ENCODE measurements at regions not wholly inside any gene's neighbourhood (a gene's known extent, or its start where the extent isn't known, plus 50 kb on each side); places are given as distances from the start of the nearest gene placed in this dataset.

- H3K4me1 Mint-ChIP-seq = no peaks in the 10 kb centered on the region
- no peak for ATAC-seq (replicated peaks in 1 of 4)
- Histone ChIP-seq H3K4me3 (ENCODE audit: control insufficient read depth in 1 of 2, extremely low read depth in 1 of 2, low read length in 1 of 2) (no peak overlapping the region), H3K27ac (ENCODE audit: low read length) (no peak overlapping the region), H3K36me3 (ENCODE audit: control insufficient read depth in 2 of 2, extremely low read depth in 1 of 2, insufficient read depth in 1 of 2, low read length in 1 of 2) (no peaks in the 10 kb centered on the region), H3K9me3 (no peaks in the 10 kb centered on the region), H3K27me3 (replicated peaks in 1 of 2; ENCODE audit: control insufficient read depth in 2 of 2, extremely low read depth in 1 of 2, insufficient read depth in 2 of 2, low read length in 1 of 2) (peaks cover 0 to 28% of the 10 kb centered on the region in 2 experiments), H3K4me1 (ENCODE audit: control insufficient read depth in 1 of 2, extremely low read depth in 1 of 2, insufficient read depth in 2 of 2, low read length in 2 of 2) (no peaks in the 10 kb centered on the region)
- H3K36me3 Mint-ChIP-seq = peaks cover 3% of the 10 kb centered on the region
- 59% methylated on average over 4 of the region's 13 CpGs for WGBS (ENCODE audit: insufficient coverage)
- H3K27me3 Mint-ChIP-seq = peaks cover 16 to 17% of the 10 kb centered on the region in 2 donors
- peak overlapping the region in 1 of 2 donors; percentile 16 for H3K27ac Mint-ChIP-seq
- CTCF ChIA-PET = no interaction called here
- no peaks in the 10 kb centered on the region for H3K9me3 Mint-ChIP-seq
- H3K4me3 Mint-ChIP-seq = no peak overlapping the region
- no peak for DNase-seq
- POLR2A ChIA-PET = no interaction called here
Observed at GRCh38 chr1:5690898-5691297, 301.3 kb downstream of the NPHP4 start.

GRCh38 chr1:5690291-5690690 is 301.9 kb downstream of the NPHP4 start:
- H3K36me3 Mint-ChIP-seq = peaks cover 3% of the 10 kb centered on the region

GRCh38 chr1:5688081-5689077 is 303.8 kb downstream of the NPHP4 start:
- no peak overlapping the region for H3K4me3 ChIP-seq (ENCODE audit: control insufficient read depth in 1 of 2, extremely low read depth in 1 of 2, low read length in 1 of 2)
- WGBS (ENCODE audit: insufficient coverage) = 85% methylated on average over 18 of the region's 28 CpGs
- Mint-ChIP-seq H3K4me3 (no peak overlapping the region), H3K4me1 (peaks cover 0 to 4% (median 4%) of the 10 kb centered on the region in 3 donors), H3K27ac (no peak overlapping the region), H3K27me3 (peaks cover 11 to 29% of the 10 kb centered on the region in 2 donors), H3K36me3 (peaks cover 3% of the 10 kb centered on the region), H3K9me3 (no peaks in the 10 kb centered on the region)
- H3K27me3 ChIP-seq (replicated peaks in 1 of 2; ENCODE audit: control insufficient read depth in 2 of 2, extremely low read depth in 1 of 2, insufficient read depth in 2 of 2, low read length in 1 of 2) = peaks cover 0 to 35% of the 10 kb centered on the region in 2 experiments
- ChIA-PET CTCF (no interaction called here), POLR2A (no interaction called here)
- H3K9me3 ChIP-seq = no peaks in the 10 kb centered on the region
- H3K4me1 ChIP-seq (ENCODE audit: control insufficient read depth in 1 of 2, extremely low read depth in 1 of 2, insufficient read depth in 2 of 2, low read length in 2 of 2) = peaks cover 0 to 3% of the 10 kb centered on the region in 2 experiments
- H3K36me3 ChIP-seq (ENCODE audit: control insufficient read depth in 2 of 2, extremely low read depth in 1 of 2, insufficient read depth in 1 of 2, low read length in 1 of 2) = no peaks in the 10 kb centered on the region
- DNase-seq (no peak), ATAC-seq (replicated peaks in 1 of 4) (peak in 2 of 4 experiments; percentile 35 to 48)
- no peak overlapping the region for H3K27ac ChIP-seq (ENCODE audit: low read length)

More at GRCh38 chr1:5690291-5690690, 301.9 kb downstream of the NPHP4 start:
- Histone ChIP-seq H3K27ac (ENCODE audit: low read length) (no peak overlapping the region), H3K27me3 (replicated peaks in 1 of 2; ENCODE audit: control insufficient read depth in 2 of 2, extremely low read depth in 1 of 2, insufficient read depth in 2 of 2, low read length in 1 of 2) (peaks cover 0 to 28% of the 10 kb centered on the region in 2 experiments), H3K4me3 (ENCODE audit: control insufficient read depth in 1 of 2, extremely low read depth in 1 of 2, low read length in 1 of 2) (no peak overlapping the region), H3K4me1 (ENCODE audit: control insufficient read depth in 1 of 2, extremely low read depth in 1 of 2, insufficient read depth in 2 of 2, low read length in 2 of 2) (no peaks in the 10 kb centered on the region), H3K36me3 (ENCODE audit: control insufficient read depth in 2 of 2, extremely low read depth in 1 of 2, insufficient read depth in 1 of 2, low read length in 1 of 2) (no peaks in the 10 kb centered on the region), H3K9me3 (no peaks in the 10 kb centered on the region)
- CTCF ChIA-PET = no interaction called here
- Mint-ChIP-seq H3K9me3 (no peaks in the 10 kb centered on the region), H3K4me1 (no peaks in the 10 kb centered on the region), H3K27me3 (peaks cover 13 to 18% of the 10 kb centered on the region in 2 donors), H3K27ac (no peak overlapping the region), H3K4me3 (no peak overlapping the region)
- DNase-seq (no peak), ATAC-seq (replicated peaks in 1 of 4) (no peak)
- POLR2A ChIA-PET = no interaction called here
- 63% methylated on average over 1 of the region's 3 CpGs for WGBS (ENCODE audit: insufficient coverage)

- Histone ChIP-seq H3K4me1 (ENCODE audit: control insufficient read depth in 1 of 2, extremely low read depth in 1 of 2, insufficient read depth in 2 of 2, low read length in 2 of 2) (peaks cover 0 to 4% of the 10 kb centered on the region in 2 experiments), H3K27me3 (replicated peaks in 1 of 2; ENCODE audit: control insufficient read depth in 2 of 2, extremely low read depth in 1 of 2, insufficient read depth in 2 of 2, low read length in 1 of 2) (peaks cover 0 to 27% of the 10 kb centered on the region in 2 experiments), H3K4me3 (ENCODE audit: control insufficient read depth in 1 of 2, extremely low read depth in 1 of 2, low read length in 1 of 2) (no peak overlapping the region), H3K9me3 (no peaks in the 10 kb centered on the region), H3K27ac (ENCODE audit: low read length) (no peak overlapping the region), H3K36me3 (ENCODE audit: control insufficient read depth in 2 of 2, extremely low read depth in 1 of 2, insufficient read depth in 1 of 2, low read length in 1 of 2) (no peaks in the 10 kb centered on the region)
- DNase-seq = no peak
- no peaks in the 10 kb centered on the region for H3K9me3 Mint-ChIP-seq
- H3K4me1 Mint-ChIP-seq = peaks cover 0 to 4% (median 4%) of the 10 kb centered on the region in 3 donors
- H3K27me3 Mint-ChIP-seq = peaks cover 11 to 29% of the 10 kb centered on the region in 2 donors
- H3K36me3 Mint-ChIP-seq = peaks cover 3% of the 10 kb centered on the region
- ChIA-PET CTCF (no interaction called here), POLR2A (no interaction called here)
- H3K4me3 Mint-ChIP-seq = no peak overlapping the region
- WGBS (ENCODE audit: insufficient coverage) = 79% methylated on average over 3 of the region's 12 CpGs
- H3K27ac Mint-ChIP-seq = no peak overlapping the region
- no peak for ATAC-seq (replicated peaks in 1 of 4)
Observed at GRCh38 chr1:5686925-5687706, 305.1 kb downstream of the NPHP4 start.

GRCh38 chr1:5686195-5686594 is 306.0 kb downstream of the NPHP4 start:
- Mint-ChIP-seq H3K4me3 (no peak overlapping the region), H3K27me3 (peaks cover 11 to 28% of the 10 kb centered on the region in 2 donors), H3K9me3 (no peaks in the 10 kb centered on the region), H3K27ac (no peak overlapping the region), H3K4me1 (peaks cover 0 to 4% (median 4%) of the 10 kb centered on the region in 3 donors), H3K36me3 (peaks cover 3% of the 10 kb centered on the region)
- Histone ChIP-seq H3K36me3 (ENCODE audit: control insufficient read depth in 2 of 2, extremely low read depth in 1 of 2, insufficient read depth in 1 of 2, low read length in 1 of 2) (no peaks in the 10 kb centered on the region), H3K27me3 (replicated peaks in 1 of 2; ENCODE audit: control insufficient read depth in 2 of 2, extremely low read depth in 1 of 2, insufficient read depth in 2 of 2, low read length in 1 of 2) (peaks cover 0 to 22% of the 10 kb centered on the region in 2 experiments), H3K4me3 (ENCODE audit: control insufficient read depth in 1 of 2, extremely low read depth in 1 of 2, low read length in 1 of 2) (no peak overlapping the region), H3K4me1 (ENCODE audit: control insufficient read depth in 1 of 2, extremely low read depth in 1 of 2, insufficient read depth in 2 of 2, low read length in 2 of 2) (peaks cover 0 to 4% of the 10 kb centered on the region in 2 experiments), H3K27ac (ENCODE audit: low read length) (no peak overlapping the region), H3K9me3 (no peaks in the 10 kb centered on the region)
- WGBS (ENCODE audit: insufficient coverage) = no CpG with 5 or more reads among the region's 1 CpG
- ATAC-seq (replicated peaks in 1 of 4) (no peak), DNase-seq (no peak)
- ChIA-PET POLR2A (no interaction called here), CTCF (no interaction called here)

- Mint-ChIP-seq H3K27me3 (peaks cover 11 to 28% of the 10 kb centered on the region in 2 donors), H3K36me3 (peaks cover 3% of the 10 kb centered on the region), H3K27ac (no peak overlapping the region), H3K4me3 (no peak overlapping the region), H3K4me1 (peaks cover 0 to 4% (median 4%) of the 10 kb centered on the region in 3 donors), H3K9me3 (no peaks in the 10 kb centered on the region)
- ChIA-PET CTCF (no interaction called here), POLR2A (no interaction called here)
- peaks cover 0 to 4% of the 10 kb centered on the region in 2 experiments for H3K4me1 ChIP-seq (ENCODE audit: control insufficient read depth in 1 of 2, extremely low read depth in 1 of 2, insufficient read depth in 2 of 2, low read length in 2 of 2)
- 87% methylated on average over 7 of the region's 10 CpGs for WGBS (ENCODE audit: insufficient coverage)
- H3K27me3 ChIP-seq (replicated peaks in 1 of 2; ENCODE audit: control insufficient read depth in 2 of 2, extremely low read depth in 1 of 2, insufficient read depth in 2 of 2, low read length in 1 of 2) = peaks cover 0 to 17% of the 10 kb centered on the region in 2 experiments
- no peak overlapping the region for H3K4me3 ChIP-seq (ENCODE audit: control insufficient read depth in 1 of 2, extremely low read depth in 1 of 2, low read length in 1 of 2)
- no peak overlapping the region for H3K27ac ChIP-seq (ENCODE audit: low read length)
- ATAC-seq (replicated peaks in 1 of 4) (no peak), DNase-seq (no peak)
- H3K9me3 ChIP-seq = no peaks in the 10 kb centered on the region
- H3K36me3 ChIP-seq (ENCODE audit: control insufficient read depth in 2 of 2, extremely low read depth in 1 of 2, insufficient read depth in 1 of 2, low read length in 1 of 2) = no peaks in the 10 kb centered on the region
Observed at GRCh38 chr1:5685446-5686040, 306.7 kb downstream of the NPHP4 start.
